Caco-2 (cell line): ENCODE measurements at regions not wholly inside any gene's neighbourhood (a gene's known extent, or its start where the extent isn't known, plus 50 kb on each side); places are given as distances from the start of the nearest gene placed in this dataset.

Experiments
- BruUV-seq: library from RNA; stranded (reverse); fragments of 400-500 nt; replicated peaks from 2 replicates; lab custom pipeline; 2021; lab: Mats Ljungman, UMichigan
- CTCF ChIA-PET: fragments of 300-600 bp; sonication (Branson Sonifier 250); formaldehyde crosslinking; loops from one replicate; lab custom pipeline; 2022; ENCODE audit warnings: antibody characterized with exemption; lab: Charles Lee
- POLR2A ChIA-PET: fragments of 300-600 bp; sonication (Branson Sonifier 250); formaldehyde crosslinking; loops from one replicate; lab custom pipeline; 2022; ENCODE audit warnings: antibody characterized with exemption; lab: Charles Lee
- DNase-seq, 2 experiments: peaks; one replicate each; pipeline versions ENCODE4 v3.0.0 to v3.0.0-alpha.2; 2020 to 2022
- H3K27me3 ChIP-seq: replicated peaks from 2 replicates; pipeline ENCODE4 v1.6.0; 2011; ENCODE audit warnings: low read length; ENCODE audit not compliant: control insufficient read depth, insufficient read depth
- H3K36me3 ChIP-seq: 2 replicates; pipeline ENCODE4 v1.5.1; 2011; ENCODE audit warnings: low read length; ENCODE audit not compliant: control insufficient read depth, insufficient read depth
- H3K4me1 ChIP-seq: fragments of 250-450 bp; sonication (Bioruptor Pico); 2 replicates; pipeline ENCODE4 v1.5.1; 2020; ENCODE audit warnings: mild to moderate bottlenecking
- H3K4me3 ChIP-seq: 2 replicates; pipeline ENCODE4 v1.5.1; 2011; ENCODE audit warnings: low read depth, mild to moderate bottlenecking, control low read depth, low read length
- H3K9me3 ChIP-seq: fragments of 250-450 bp; sonication (Bioruptor Pico); 2 replicates; pipeline ENCODE4 v1.5.1; 2020; ENCODE audit warnings: mild to moderate bottlenecking, moderate library complexity
- H3K27ac Mint-ChIP-seq: one replicate; pipeline ENCODE4 v1.8.0; 2022; ENCODE audit warnings: mixed read lengths; ENCODE audit not compliant: unreplicated experiment
- H3K27me3 Mint-ChIP-seq: one replicate; pipeline ENCODE4 v1.8.0; 2022; ENCODE audit warnings: mixed read lengths; ENCODE audit not compliant: insufficient read depth, unreplicated experiment
- H3K36me3 Mint-ChIP-seq: one replicate; pipeline ENCODE4 v1.8.0; 2022; ENCODE audit warnings: mild to moderate bottlenecking, mixed read lengths; ENCODE audit not compliant: insufficient read depth, unreplicated experiment
- H3K4me1 Mint-ChIP-seq: one replicate; pipeline ENCODE4 v1.8.0; 2022; ENCODE audit warnings: low read depth, mixed read lengths; ENCODE audit not compliant: unreplicated experiment
- H3K4me3 Mint-ChIP-seq: one replicate; pipeline ENCODE4 v1.8.0; 2022; ENCODE audit warnings: mild to moderate bottlenecking, moderate library complexity, mixed read lengths; ENCODE audit not compliant: unreplicated experiment
- H3K9me3 Mint-ChIP-seq: one replicate; pipeline ENCODE4 v1.8.0; 2022; ENCODE audit warnings: mixed read lengths; ENCODE audit not compliant: unreplicated experiment
- intact Hi-C: fragments of 100-400 bp; cut with micrococcal nuclease; formaldehyde crosslinking; loops from one replicate; pipeline ENCODE4 v1.10.0; 2022; ENCODE audit not compliant: unreplicated experiment
- TF ChIP-seq, protein P1 (sequence below), 2 experiments: fragments of 200-600 bp in 1 of 2; IDR thresholded peaks; 1 replicate in 1 of 2; 2 replicates in 1 of 2; pipeline versions ENCODE4 v1.5.1 to v1.8.0; 2011 to 2022; ENCODE audit warnings: antibody characterized with exemption in 1 of 2, control low read depth in 1 of 2, inconsistent platforms in 1 of 2, low read depth in 1 of 2, low read length in 1 of 2, mild to moderate bottlenecking in 1 of 2, moderate library complexity in 1 of 2; ENCODE audit not compliant: insufficient read depth in 1 of 2, severe bottlenecking in 1 of 2, unreplicated experiment in 1 of 2

DNA sequence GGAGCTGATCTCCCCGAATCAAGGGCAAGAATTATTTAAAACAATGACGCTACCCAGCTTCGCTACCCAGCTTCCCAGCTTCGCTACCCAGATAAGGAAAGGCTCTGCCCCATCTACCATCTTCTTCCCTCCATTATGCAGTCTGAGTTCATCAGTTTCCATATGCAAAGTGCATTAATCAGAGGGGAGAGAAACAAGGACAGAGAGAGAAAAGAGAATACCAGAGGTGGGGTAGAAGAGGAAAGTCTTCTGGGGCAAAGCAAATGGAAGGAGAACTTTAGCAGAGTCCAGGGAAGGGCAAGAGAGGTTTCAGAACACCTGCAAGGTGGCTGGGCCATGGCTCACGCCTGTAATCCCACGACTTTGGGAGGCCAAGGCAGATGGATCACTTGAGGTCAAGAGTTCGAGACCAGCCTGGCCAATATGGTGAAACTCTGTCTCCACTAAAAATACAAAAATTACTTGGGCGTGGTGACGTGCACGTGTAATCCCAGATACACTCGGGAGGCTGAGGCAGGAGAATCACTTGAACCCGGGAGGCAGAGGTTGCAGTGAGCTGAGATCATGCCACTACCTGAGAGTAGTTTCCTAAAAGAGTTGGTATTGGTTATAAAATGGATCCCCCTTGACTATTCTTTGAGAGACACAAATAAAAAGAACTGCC lies 70.4 kb upstream of the SPATA12 start:
- H3K27me3 ChIP-seq: no peaks in the 10 kb centered on the region
- peaks cover 38% of the 10 kb centered on the region for H3K4me1 ChIP-seq
- BruUV-seq: no TSS peak
- no peaks in the 10 kb centered on the region for H3K36me3 ChIP-seq
- intact Hi-C loops: loop anchor here (1.0 to 10.0 kb wide), 5 partner anchors 134 to 288 kb away; partner anchors contain the start of gene APPL1
- H3K4me3 Mint-ChIP-seq: peak overlapping the region; percentile 53
- no peaks in the 10 kb centered on the region for H3K27me3 Mint-ChIP-seq
- H3K9me3 Mint-ChIP-seq: no peaks in the 10 kb centered on the region
- ChIA-PET POLR2A (interaction anchor here (1.1 to 1.2 kb wide), 2 partner anchors 288 to 308 kb away, joined by 3 to 5 read pairs; no protein-coding TSS in a partner anchor), CTCF (interaction anchor here (0.5 to 3.5 kb wide), 13 partner anchors 9 to 369 kb away, joined by 3 to 42 read pairs (median 4); partner anchors contain the start of genes ARHGEF3 and TASOR)
- no peak for DNase-seq
- H3K27ac Mint-ChIP-seq: peak overlapping the region; percentile 60
- TF ChIP-seq, protein P1, sequence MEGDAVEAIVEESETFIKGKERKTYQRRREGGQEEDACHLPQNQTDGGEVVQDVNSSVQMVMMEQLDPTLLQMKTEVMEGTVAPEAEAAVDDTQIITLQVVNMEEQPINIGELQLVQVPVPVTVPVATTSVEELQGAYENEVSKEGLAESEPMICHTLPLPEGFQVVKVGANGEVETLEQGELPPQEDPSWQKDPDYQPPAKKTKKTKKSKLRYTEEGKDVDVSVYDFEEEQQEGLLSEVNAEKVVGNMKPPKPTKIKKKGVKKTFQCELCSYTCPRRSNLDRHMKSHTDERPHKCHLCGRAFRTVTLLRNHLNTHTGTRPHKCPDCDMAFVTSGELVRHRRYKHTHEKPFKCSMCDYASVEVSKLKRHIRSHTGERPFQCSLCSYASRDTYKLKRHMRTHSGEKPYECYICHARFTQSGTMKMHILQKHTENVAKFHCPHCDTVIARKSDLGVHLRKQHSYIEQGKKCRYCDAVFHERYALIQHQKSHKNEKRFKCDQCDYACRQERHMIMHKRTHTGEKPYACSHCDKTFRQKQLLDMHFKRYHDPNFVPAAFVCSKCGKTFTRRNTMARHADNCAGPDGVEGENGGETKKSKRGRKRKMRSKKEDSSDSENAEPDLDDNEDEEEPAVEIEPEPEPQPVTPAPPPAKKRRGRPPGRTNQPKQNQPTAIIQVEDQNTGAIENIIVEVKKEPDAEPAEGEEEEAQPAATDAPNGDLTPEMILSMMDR (IDR thresholded peaks at IDR 0.05; ENCODE audit: insufficient read depth in 1 of 2, low read depth in 1 of 2, low read length in 1 of 2, severe bottlenecking in 1 of 2, unreplicated experiment in 1 of 2): no peak
- H3K4me3 ChIP-seq: no peak overlapping the region
- peaks cover under 1% of the 10 kb centered on the region for H3K36me3 Mint-ChIP-seq
- H3K4me1 Mint-ChIP-seq: peaks cover 30% of the 10 kb centered on the region
- no peaks in the 10 kb centered on the region for H3K9me3 ChIP-seq

DNA sequence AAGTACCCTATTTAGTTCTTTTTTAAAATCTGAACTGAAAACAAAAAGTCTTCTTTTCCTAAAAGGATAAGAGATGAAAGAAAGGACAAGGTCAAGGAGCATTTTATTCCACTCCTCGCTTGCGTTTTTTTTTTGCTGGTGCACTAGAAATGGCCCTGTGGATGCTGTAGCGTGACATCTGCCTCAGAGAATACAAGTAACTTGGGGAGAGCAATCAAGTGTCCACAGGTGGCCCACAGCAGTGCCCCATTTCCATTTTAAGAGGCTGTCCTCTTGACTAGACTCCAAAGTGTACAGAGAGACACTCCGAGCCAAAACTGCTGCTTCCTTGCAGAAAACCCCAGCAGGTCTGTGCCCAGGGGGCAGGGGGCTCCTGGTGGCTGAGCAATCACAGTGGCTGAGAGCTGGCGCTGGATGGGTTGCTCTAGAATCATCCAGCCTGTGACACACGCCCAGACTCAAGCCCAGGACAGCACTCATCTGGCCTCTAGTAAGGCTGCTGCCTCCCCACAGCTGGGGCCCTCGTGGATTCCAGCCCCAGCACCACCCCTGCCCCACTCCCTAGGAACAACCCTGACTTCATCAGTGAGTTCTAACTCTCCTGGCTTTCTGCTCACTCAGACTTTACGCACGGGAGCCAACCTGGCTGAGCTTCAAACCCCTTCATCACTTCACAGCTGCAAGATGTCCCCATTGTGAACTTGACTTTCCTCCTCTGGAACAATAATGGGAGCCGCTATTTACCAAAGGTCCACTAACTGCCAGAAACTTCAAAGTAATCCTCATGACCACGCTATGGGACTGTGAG lies 71.1 kb upstream of the SPATA12 start:
- Histone ChIP-seq H3K27me3 (no peaks in the 10 kb centered on the region), H3K4me3 (no peak overlapping the region), H3K9me3 (no peaks in the 10 kb centered on the region), H3K36me3 (no peaks in the 10 kb centered on the region), H3K4me1 (peaks cover 38% of the 10 kb centered on the region)
- intact Hi-C loops: loop anchor here (1.0 kb wide), 3 partner anchors 133 to 287 kb away; no protein-coding TSS in a partner anchor
- DNase-seq: no peak
- CTCF ChIA-PET: interaction anchor here (0.5 to 3.5 kb wide), 19 partner anchors 9 to 364 kb away, joined by 3 to 42 read pairs (median 4); partner anchors contain the start of genes ARHGEF3 and TASOR
- POLR2A ChIA-PET: interaction anchor here (1.2 kb wide), 1 partner anchor 287 kb away, joined by 3 read pairs; no protein-coding TSS in a partner anchor
- peaks cover 25% of the 10 kb centered on the region for H3K4me1 Mint-ChIP-seq
- H3K27ac Mint-ChIP-seq: peak overlapping the region; percentile 60
- TF ChIP-seq, protein P1 (IDR thresholded peaks at IDR 0.05; ENCODE audit: insufficient read depth in 1 of 2, low read depth in 1 of 2, low read length in 1 of 2, severe bottlenecking in 1 of 2, unreplicated experiment in 1 of 2): no peak
- no peaks in the 10 kb centered on the region for H3K9me3 Mint-ChIP-seq
- no peaks in the 10 kb centered on the region for H3K27me3 Mint-ChIP-seq
- H3K4me3 Mint-ChIP-seq: peak overlapping the region; percentile 53
- no TSS peak for BruUV-seq
- H3K36me3 Mint-ChIP-seq: no peaks in the 10 kb centered on the region
